VCaP (cell line): ENCODE measurements at regions not wholly inside any gene's neighbourhood (a gene's known extent, or its start where the extent isn't known, plus 50 kb on each side); places are given as distances from the start of the nearest gene placed in this dataset.
A peak's percentile ranks its signal among the peaks of the same experiment; 100 is the strongest.

Source experiments
- H3K27ac ChIP-seq: fragments of 450-650 bp; 2 replicates; pipeline ENCODE4 v1.5.1; 2017
- TF ChIP-seq, protein P1 (sequence below): fragments of 450-650 bp; conservative IDR thresholded peaks from 2 replicates; pipeline ENCODE4 v1.5.1; 2017; ENCODE audit warnings: mild to moderate bottlenecking, moderate library complexity

GRCh38 chr5:141753143-141753970 lies 71.3 kb upstream of the ARAP3 start:
- no peak overlapping the region for H3K27ac ChIP-seq
- TF ChIP-seq, protein P1, sequence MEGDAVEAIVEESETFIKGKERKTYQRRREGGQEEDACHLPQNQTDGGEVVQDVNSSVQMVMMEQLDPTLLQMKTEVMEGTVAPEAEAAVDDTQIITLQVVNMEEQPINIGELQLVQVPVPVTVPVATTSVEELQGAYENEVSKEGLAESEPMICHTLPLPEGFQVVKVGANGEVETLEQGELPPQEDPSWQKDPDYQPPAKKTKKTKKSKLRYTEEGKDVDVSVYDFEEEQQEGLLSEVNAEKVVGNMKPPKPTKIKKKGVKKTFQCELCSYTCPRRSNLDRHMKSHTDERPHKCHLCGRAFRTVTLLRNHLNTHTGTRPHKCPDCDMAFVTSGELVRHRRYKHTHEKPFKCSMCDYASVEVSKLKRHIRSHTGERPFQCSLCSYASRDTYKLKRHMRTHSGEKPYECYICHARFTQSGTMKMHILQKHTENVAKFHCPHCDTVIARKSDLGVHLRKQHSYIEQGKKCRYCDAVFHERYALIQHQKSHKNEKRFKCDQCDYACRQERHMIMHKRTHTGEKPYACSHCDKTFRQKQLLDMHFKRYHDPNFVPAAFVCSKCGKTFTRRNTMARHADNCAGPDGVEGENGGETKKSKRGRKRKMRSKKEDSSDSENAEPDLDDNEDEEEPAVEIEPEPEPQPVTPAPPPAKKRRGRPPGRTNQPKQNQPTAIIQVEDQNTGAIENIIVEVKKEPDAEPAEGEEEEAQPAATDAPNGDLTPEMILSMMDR: no peak

DNA sequence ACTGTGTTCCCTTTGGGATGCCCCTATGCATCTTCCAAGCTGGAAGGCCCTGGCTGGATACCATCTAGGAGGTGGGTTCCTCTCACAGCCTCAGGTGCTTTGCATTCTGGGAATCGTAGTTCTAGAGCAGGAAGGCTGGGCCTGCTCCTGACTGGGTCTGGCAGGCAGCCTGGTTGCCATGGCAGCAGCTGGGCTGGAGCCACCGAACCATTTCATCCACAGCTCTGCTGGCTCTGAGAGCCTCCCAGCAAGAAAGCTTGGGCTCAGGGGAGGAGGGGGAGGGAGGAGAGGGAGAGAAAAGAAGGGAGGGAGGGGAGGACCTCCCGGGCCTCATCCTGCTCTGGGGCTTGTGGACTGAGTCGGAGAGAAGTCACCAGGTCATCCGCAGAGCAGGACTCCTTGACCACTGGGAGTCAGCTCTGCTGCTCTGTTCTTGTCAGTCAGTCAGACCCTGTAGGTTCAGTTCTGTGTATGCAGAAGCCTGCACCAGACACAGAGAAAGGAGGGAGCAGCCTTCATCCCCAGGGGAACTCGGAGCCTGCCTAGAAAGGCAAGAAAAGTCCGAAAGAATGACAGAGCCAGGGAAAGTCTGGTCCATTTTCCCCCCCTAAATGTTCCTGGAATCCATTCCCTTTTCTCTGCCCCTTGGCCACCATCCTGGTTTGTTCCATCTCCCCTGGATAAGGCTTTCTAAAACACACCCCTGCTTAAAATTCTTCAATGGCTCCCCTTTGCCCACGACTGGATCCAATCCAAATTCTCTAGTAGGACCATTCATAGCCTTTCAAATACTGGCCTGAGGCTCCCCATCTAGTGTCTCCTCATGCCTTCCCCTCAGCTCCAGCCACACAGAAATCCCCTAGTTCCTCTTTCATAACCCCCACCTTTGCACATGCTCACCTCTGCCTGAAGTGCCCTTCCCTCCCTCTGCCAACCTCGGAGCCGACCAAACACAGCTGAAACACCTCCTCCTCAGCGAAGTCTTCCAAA lies 65.4 kb upstream of the ARAP3 start:
- peak overlapping the region; percentile 78 for H3K27ac ChIP-seq
- TF ChIP-seq, protein P1: no peak

DNA sequence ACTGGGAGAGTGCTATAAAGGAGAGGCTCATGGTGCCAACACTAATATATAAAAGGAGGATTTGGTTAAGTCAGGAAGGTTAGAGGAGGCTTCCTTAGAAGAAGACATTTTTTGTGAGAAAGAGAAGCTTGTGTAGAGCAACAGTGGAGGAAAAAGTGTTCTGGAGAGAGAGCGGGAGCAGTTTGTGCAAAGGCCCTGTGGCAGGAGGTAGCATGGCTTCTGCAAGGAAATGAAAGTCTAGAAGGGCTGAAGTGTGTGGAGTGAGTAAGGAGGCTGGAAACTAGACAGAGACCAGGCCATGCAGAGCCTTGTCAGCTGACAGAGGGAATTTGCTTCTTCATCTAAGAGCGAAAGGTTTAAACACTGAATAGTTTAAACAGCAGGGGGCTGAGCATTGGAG lies 64.4 kb upstream of the ARAP3 start:
- peak overlapping the region; percentile 78 for H3K27ac ChIP-seq
- TF ChIP-seq, protein P1: no peak

GRCh38 chr5:141745390-141745789 lies 63.4 kb upstream of the ARAP3 start:
- TF ChIP-seq, protein P1: no peak
- peak overlapping the region; percentile 27; the same call in 1 of the 2 replicates for H3K27ac ChIP-seq

DNA sequence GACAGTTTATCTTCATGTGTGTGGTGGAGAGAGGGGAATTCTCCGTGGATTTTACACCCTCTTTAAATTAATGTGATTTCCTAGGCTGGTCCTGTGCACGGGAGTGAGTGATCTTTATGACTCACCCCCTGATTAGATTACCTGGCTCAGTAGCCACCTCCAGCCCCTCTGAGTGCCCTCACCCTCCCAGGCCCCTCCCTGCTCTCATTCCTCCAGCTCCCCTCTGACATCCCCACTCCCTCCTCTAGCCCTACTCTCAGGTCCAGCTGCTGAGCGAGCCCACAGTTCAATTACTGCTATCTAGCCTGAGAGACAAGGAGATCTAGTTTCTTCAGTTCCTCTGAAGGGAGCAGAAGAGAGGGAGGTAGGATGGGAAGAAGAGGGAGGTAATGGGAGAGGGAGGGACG lies 61.8 kb upstream of the ARAP3 start:
- H3K27ac ChIP-seq: peak overlapping the region; percentile 27; the same call in 1 of the 2 replicates
- TF ChIP-seq, protein P1: no peak

DNA sequence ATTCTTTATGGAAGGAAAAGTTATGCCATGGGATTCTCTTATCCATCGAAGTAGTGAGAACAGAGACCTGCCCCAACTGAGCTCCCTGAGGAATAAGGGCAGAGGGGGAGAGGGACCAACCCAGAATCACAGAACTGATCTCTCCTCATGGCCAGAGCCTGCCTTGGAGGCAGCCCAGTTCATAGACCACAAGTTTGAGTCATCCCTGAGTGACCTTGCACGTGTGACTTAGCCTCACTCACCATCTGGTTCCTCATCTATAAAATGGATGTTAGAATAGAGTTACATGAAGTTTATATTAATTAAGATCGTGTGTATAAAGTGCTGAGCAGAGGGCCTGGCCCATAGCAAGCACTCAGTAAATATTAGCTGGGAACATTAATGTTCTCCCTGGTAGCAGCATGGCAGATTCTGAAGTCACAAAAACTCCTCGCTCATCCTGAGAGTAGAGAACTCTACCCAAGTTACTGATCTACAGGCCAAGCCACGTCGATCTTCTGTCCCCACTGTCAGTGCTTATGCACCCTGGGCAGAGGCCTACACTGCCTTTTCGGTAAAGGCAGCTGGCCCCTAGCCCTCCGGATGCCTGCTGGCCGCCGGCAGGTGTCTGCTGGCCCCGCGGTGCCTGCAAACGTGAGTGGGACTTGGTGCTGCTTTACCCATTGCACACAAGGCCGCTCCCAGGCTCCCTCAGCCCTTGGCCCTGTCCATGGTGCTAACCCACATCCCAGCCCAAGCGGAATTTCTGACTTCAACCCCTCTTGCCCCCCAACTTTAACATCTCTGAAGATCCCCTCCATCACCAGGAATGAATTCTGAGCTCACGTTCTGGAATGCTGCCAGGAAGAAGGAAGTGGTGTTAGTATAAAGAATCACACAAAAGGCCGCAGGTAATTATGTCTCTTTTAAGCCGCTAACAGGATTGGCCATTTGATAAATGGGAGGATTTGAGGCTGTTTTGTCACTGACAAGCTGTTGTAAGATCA lies 61.1 kb upstream of the ARAP3 start:
- peak overlapping the region; percentile 27; the same call in 1 of the 2 replicates for H3K27ac ChIP-seq
- TF ChIP-seq, protein P1: no peak
